GM12864 (cell line): ENCODE measurements at regions not wholly inside any gene's neighbourhood (a gene's known extent, or its start where the extent isn't known, plus 50 kb on each side); places are given as distances from the start of the nearest gene placed in this dataset.
"Not testable (repeated sequence)": the region's sequence is repeated elsewhere in the genome, so short reads cannot be mapped to it uniquely, and the experiment has no call there.

Source experiments
- DNase-seq: peaks from one replicate; pipeline ENCODE4 v3.0.0-alpha.2; 2011; ENCODE audit warnings: low read depth
- H3K4me3 ChIP-seq: 2 replicates; pipeline ENCODE4 v1.5.1; 2011; ENCODE audit warnings: mild to moderate bottlenecking, low read depth, low read length, control low read depth
- TF ChIP-seq, protein P1 (sequence below): IDR thresholded peaks from 2 replicates; pipeline ENCODE4 v1.5.1; 2011; ENCODE audit warnings: low read depth, mild to moderate bottlenecking, moderate library complexity, low read length, control low read depth, inconsistent platforms; ENCODE audit errors: missing control alignments

DNA sequence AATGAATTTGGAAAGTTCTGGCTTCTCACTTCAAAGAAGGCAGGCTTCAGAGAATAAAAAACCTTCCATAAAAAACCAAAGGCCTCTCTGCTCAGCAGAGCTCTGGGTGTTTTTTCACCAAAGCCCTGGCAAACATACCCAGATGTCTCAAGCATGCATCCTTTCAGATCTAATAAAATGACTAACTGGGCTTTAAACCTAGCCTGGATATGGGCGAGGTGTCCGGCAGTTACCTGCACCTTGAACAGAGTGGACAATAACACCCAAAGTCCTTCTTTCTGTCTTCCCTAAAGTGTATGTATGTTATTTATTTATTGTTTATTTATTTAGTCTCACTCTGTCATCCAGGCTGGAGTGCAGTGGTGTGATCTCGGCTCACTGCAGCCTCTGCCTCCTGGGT lies 469.3 kb downstream of the XYLT1 start:
- TF ChIP-seq, protein P1, sequence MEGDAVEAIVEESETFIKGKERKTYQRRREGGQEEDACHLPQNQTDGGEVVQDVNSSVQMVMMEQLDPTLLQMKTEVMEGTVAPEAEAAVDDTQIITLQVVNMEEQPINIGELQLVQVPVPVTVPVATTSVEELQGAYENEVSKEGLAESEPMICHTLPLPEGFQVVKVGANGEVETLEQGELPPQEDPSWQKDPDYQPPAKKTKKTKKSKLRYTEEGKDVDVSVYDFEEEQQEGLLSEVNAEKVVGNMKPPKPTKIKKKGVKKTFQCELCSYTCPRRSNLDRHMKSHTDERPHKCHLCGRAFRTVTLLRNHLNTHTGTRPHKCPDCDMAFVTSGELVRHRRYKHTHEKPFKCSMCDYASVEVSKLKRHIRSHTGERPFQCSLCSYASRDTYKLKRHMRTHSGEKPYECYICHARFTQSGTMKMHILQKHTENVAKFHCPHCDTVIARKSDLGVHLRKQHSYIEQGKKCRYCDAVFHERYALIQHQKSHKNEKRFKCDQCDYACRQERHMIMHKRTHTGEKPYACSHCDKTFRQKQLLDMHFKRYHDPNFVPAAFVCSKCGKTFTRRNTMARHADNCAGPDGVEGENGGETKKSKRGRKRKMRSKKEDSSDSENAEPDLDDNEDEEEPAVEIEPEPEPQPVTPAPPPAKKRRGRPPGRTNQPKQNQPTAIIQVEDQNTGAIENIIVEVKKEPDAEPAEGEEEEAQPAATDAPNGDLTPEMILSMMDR: no peak
- no peak for DNase-seq
- no peak overlapping the region for H3K4me3 ChIP-seq

DNA sequence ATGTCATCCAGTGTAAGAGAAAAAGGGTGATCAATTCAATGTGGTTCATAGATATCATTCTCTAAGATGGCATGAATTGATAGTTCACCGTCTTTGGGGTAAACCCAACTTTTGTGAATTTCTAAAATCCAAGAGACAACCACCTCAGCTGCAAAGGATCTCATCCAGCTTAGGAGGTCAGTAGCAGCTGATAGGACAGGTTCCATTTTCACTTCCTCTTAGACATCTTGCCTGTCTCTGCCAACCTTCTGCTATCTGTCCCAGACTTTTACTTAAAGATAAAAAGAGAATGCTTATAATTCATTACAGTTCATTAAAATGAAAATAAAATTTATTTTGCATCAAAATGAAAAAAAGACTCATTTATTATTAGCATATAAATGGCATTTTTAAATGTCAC lies 468.2 kb downstream of the XYLT1 start:
- no peak for DNase-seq
- TF ChIP-seq, protein P1: no peak
- H3K4me3 ChIP-seq: no peak overlapping the region

DNA sequence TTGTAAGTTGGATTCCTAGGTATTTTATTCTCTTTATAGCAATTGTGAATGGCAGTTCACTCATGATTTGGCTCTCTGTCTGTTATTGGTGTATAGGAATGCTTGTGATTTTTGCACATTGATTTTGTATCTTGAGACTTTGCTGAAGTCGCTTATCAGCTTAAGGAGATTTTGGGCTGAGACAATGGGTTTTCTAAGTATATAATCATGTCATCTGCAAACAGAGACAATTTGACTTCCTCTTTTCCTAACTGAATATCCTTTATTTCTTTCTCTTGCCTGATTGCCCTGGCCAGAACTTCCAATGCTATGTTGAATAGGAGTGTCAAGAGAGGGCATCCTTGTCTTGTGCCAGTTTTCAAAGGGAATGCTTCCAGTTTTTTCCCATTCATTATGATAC lies 464.8 kb downstream of the XYLT1 start:
- H3K4me3 ChIP-seq, DNase-seq: not testable (repeated sequence)

DNA sequence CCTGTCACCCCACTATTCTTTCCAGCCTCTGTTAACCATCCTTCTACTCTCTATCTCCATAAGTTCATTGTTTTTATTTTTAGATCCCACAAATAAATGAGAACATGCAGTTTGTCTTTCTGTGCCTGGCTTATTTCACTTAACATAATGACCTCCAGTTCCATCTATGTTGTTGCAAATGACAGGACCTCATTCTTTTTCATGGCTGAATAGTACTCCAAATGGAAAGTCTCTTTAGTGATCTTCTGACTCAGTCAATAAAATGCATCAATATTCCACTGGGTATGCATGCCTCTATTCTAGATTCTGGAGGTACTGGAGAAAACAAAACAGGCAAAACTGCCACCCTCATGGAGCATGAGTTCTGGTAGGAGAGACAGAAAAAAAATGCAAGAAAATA lies 459.0 kb downstream of the XYLT1 start:
- TF ChIP-seq, protein P1: no peak
- H3K4me3 ChIP-seq: no peak overlapping the region

DNA sequence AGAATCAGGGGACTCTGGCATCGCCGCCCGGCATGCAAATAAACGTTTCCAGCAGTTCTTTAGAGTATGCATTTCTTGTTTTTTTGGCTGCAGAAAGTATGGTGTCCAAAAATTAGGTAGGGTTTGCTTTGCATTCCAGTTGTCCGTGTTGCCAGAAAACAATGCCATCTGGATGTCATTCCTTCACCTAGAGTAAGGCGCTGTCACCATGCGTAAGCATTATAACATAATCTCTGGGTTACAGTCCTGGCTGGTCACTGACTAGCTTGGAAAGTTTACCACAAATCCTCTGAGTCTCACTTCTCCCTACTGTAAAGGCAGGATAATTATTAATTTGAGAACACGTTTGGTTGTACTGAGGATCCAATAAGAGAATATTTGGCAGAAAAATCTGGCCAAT lies 457.7 kb downstream of the XYLT1 start:
- no peak for DNase-seq
- H3K4me3 ChIP-seq: no peak overlapping the region
- TF ChIP-seq, protein P1: no peak

More for the DNA sequence above, 459.0 kb downstream of the XYLT1 start:
- DNase-seq: no peak

DNA sequence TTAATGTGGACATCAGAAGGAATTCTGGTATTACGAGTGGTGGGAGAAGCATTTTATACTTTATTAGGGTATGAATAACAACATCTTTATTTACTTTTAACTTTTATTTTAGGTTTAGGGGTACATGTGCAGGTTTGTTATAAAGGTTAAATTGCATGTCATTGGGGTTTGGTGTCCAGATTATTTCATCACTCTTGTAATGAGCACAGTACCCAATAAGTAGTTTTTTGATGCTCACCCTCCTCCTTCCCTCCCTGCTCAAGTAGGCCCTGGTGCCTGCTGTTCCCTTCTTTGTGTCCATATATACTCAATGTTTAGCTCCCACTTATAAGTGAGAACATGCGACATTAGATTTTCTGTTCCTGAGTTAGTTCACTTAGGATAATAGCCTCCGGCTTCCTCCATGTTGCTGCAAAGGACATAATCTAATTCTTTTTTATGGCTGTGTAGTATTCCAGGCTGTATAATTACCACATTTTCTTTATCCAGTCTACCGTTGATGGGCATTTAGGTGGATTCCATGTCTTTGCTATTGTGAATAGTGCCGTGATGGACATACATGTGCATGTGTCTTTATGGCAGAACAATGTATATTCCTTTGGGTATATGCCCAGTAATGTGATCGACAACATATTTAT lies 456.2 kb downstream of the XYLT1 start:
- DNase-seq: no peak
- TF ChIP-seq, protein P1: no peak
- no peak overlapping the region for H3K4me3 ChIP-seq

DNA sequence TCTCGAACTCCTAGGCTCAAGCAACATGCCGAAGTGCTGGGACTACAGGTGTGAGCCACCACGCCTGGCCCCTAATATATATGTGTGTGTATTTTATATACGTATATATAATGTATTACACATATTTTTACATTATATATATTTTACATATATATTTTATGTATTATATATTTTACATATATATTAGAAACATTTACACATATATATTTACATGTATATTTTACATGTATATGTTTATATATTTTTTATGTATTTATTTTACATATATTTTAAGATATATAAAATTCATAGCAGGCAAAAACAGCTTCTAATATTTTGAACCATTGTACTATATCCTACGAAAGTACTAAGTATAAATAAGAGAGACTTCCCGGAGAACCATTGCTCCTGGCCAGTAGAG lies 455.1 kb downstream of the XYLT1 start:
- DNase-seq: no peak
- no peak overlapping the region for H3K4me3 ChIP-seq
- TF ChIP-seq, protein P1: no peak
